ENCODE measurements at regions not wholly inside any gene's neighbourhood (a gene's known extent, or its start where the extent isn't known, plus 50 kb on each side); places are given as distances from the start of the nearest gene placed in this dataset.

DNA sequence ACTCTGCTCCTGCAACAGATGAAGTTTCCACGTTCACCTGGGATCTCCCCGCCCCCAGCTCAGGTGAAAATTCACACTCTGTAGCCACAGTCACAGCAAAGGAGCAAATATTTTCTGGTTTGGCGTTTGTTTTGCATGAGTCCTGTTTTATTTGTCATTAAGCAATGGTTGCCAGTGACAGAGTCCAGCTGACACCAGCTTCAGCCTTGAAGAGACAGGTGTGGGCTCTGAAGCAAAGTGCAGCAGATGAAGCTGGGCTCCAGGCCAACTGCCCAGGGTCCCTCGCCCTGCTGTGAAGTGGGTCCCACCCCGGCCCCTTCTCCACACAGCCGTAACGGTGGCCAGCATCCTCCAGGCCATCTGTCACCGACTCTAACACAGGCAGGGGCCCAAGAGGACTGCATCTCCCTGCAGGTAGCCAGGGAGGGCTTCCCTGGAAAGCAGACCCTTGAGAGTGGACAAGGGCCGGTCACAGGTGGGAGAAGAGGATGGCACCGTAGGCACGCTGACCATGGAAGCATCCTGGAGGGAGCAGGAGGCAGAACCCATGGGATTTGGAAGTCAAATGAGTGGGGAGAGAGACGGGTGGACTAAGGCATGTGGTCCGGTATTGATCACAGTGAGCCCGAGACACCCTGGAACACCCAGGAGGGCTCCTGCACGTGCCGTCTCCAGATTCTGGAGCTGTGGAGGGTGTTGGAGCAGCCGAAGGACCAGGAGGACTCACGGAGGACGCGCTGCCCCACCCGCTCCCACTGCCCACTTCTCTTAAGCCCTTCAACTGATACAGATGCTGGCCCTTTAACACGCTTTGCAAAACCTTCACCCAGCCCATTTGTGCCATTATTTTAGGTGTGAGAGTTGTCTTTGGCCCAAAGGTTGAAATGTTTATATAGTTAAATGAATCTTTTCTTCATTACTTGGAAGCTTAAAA is 294.5 kb downstream of the BRD1 start:
- TF ChIP-seq, protein P1, sequence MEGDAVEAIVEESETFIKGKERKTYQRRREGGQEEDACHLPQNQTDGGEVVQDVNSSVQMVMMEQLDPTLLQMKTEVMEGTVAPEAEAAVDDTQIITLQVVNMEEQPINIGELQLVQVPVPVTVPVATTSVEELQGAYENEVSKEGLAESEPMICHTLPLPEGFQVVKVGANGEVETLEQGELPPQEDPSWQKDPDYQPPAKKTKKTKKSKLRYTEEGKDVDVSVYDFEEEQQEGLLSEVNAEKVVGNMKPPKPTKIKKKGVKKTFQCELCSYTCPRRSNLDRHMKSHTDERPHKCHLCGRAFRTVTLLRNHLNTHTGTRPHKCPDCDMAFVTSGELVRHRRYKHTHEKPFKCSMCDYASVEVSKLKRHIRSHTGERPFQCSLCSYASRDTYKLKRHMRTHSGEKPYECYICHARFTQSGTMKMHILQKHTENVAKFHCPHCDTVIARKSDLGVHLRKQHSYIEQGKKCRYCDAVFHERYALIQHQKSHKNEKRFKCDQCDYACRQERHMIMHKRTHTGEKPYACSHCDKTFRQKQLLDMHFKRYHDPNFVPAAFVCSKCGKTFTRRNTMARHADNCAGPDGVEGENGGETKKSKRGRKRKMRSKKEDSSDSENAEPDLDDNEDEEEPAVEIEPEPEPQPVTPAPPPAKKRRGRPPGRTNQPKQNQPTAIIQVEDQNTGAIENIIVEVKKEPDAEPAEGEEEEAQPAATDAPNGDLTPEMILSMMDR (IDR thresholded peaks at IDR 0.05) = no peak
- no peak for TF ChIP-seq POLR2A (IDR thresholded peaks at IDR 0.05)

All from adrenal gland (tissue), 5 donors.